Stomach (tissue), 8 donors: ENCODE measurements at regions not wholly inside any gene's neighbourhood (a gene's known extent, or its start where the extent isn't known, plus 50 kb on each side); places are given as distances from the start of the nearest gene placed in this dataset.

ENCODE experiments used
- DNase-seq, 2 donors: peaks; one replicate each; pipeline versions ENCODE4 v3.0.0 to v3.0.0-alpha.2; 2013 to 2019
- H3K27ac ChIP-seq, 5 donors: fragments of 200-600 bp in 4 of 5; sonication (generic) in 4 of 5; one replicate each; pipeline ENCODE4 v1.5.1; 2013 to 2019; ENCODE audit warnings: mild to moderate bottlenecking in 1 of 5, moderate library complexity in 1 of 5
- H3K27me3 ChIP-seq, 3 donors: fragments of 200-600 bp; sonication (generic); one replicate each; pipeline ENCODE4 v1.5.1; 2017 to 2019; ENCODE audit warnings: mixed run types in 1 of 3
- H3K36me3 ChIP-seq, 4 donors: fragments of 200-600 bp; sonication (generic); 1 replicate in 3 of 4; 2 replicates in 1 of 4; pipeline ENCODE4 v1.5.1; 2016 to 2019
- H3K4me1 ChIP-seq, 4 donors: fragments of 200-600 bp; sonication (generic); one replicate each; pipeline ENCODE4 v1.5.1; 2016 to 2019
- H3K4me3 ChIP-seq, 4 donors: fragments of 200-600 bp; sonication (generic) in 3 of 4; one replicate each; pipeline ENCODE4 v1.5.1; 2016 to 2019; ENCODE audit warnings: mild to moderate bottlenecking in 1 of 4
- H3K9me3 ChIP-seq, 4 donors: fragments of 200-600 bp; sonication (generic); one replicate each; pipeline ENCODE4 v1.5.1; 2016 to 2019
- CTCF ChIP-seq, 7 experiments: fragments of 450-650 bp in 4 of 7; fragments of 200-600 bp in 3 of 7; sonication (generic) in 3 of 7; IDR thresholded peaks; one replicate each; pipeline ENCODE4 v1.5.1; 2016 to 2019; ENCODE audit warnings: antibody characterized with exemption in 7 of 7, control low read depth in 2 of 7, mild to moderate bottlenecking in 1 of 7
- EP300 ChIP-seq: sonication (generic); formaldehyde crosslinking; IDR thresholded peaks from one replicate; pipeline ENCODE4 v1.6.1; 2017; ENCODE audit warnings: antibody characterized with exemption
- POLR2A ChIP-seq, 4 donors: fragments of 450-650 bp; IDR thresholded peaks; one replicate each; pipeline ENCODE4 v1.6.1; 2016; ENCODE audit warnings: antibody characterized with exemption in 4 of 4, control low read depth in 2 of 4, mild to moderate bottlenecking in 1 of 4, moderate library complexity in 1 of 4
- POLR2AphosphoS5 ChIP-seq, 3 donors: sonication (generic); formaldehyde crosslinking; IDR thresholded peaks; one replicate each; pipeline ENCODE4 v1.6.1; 2016; ENCODE audit warnings: antibody characterized with exemption in 3 of 3
- WGBS, 5 donors: extraction: QIAGEN DNeasy Blood & Tissue Kit in 3 of 5; methylation state at CpG; one replicate each; pipeline versions ENCODE4 v1.1.5 to v1.1.7; 2013 to 2018; 5-methylcytosine and 5-hydroxymethylcytosine counted together
- intact Hi-C: fragments of 100-400 bp; cut with DNase I; formaldehyde crosslinking; loops from one replicate; pipeline ENCODE4 v1.15.1; 2023; ENCODE audit warnings: low total_unique reads
- donor health status: healthy with polysubstance abuse.
- donor health status: Bipolar disorder and iron deficiency.
- donor health status: healthy.

- Histone ChIP-seq H3K4me1 (peaks cover 0 to 6% (median 3%) of the 10 kb centered on the region in 4 donors), H3K27ac (no peak overlapping the region), H3K4me3 (no peak overlapping the region), H3K9me3 (no peaks in the 10 kb centered on the region), H3K36me3 (no peaks in the 10 kb centered on the region), H3K27me3 (no peaks in the 10 kb centered on the region)
- WGBS, 5 donors: 4 to 13% (median 6%) methylated on average over 5 of the region's 5 CpGs
- intact Hi-C loops: no loop called here
- TF ChIP-seq CTCF (IDR thresholded peaks at IDR 0.05): peak in 5 of 7 experiments; percentile 56 to 82 (median 69)
- TF ChIP-seq POLR2A (IDR thresholded peaks at IDR 0.05): no peak
- TF ChIP-seq POLR2AphosphoS5 (IDR thresholded peaks at IDR 0.05): peak in 1 of 3 donors; percentile 45
- TF ChIP-seq EP300: no peak
- peak in 1 of 2 donors; percentile 80 for DNase-seq
These were observed 118.5 kb downstream of the BTC start for GRCh38 chr4:74675673-74676279.

DNA sequence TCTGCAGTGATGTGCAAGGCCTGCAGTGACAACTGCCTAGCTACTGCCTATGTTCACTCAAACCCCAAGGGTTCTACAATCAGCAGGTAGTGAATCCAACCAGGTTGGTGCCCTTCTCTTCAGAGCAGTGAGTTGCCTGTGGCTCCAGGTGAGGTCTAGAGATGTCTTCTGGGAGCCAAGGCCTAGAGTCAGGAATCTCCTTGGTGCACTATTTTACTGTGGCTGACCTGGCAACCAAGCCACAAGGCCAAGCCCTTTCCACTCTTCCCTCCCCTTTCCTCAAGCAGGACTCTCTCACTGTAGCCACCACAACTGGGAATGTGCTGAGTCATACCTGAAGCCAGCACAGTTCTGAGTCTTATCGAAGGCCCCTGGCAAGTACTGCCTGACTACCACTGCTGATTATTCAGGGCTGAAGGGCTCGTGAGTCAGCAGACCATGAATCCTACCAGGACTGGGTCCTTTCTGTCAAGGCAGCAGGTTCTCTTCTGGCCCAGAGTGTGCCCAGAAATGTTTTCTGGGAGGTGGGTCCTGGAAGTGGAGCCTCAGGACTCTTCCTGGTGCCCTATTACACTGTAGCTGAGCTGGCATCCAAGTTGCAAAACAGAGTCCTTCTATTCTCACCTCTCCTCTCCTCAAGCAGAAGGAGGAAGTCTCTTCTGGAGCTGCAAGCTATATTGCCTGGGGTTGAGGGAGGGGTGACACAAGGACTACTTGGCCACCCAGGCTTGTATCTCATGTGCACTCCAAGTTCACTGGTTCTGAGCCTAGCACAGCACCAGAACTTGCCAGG, 111.6 kb downstream of the BTC start:
- Histone ChIP-seq H3K9me3 (no peaks in the 10 kb centered on the region), H3K4me1 (peaks cover 0 to 10% (median 8%) of the 10 kb centered on the region in 4 donors), H3K27me3 (no peaks in the 10 kb centered on the region), H3K36me3 (no peaks in the 10 kb centered on the region), H3K27ac (peak overlapping the region in 3 of 5 donors; percentile 13 to 57 (median 40)), H3K4me3 (no peak overlapping the region)
- DNase-seq: peak; percentile 70 to 76
- intact Hi-C loops: no loop called here
- TF ChIP-seq POLR2AphosphoS5 (IDR thresholded peaks at IDR 0.05): peak in 2 of 3 donors; percentile 30 to 78
- no peak for TF ChIP-seq POLR2A (IDR thresholded peaks at IDR 0.05)
- no peak for TF ChIP-seq EP300
- 21 to 41% (median 27%) methylated on average over 2 of the region's 2 CpGs for WGBS, 5 donors

DNA sequence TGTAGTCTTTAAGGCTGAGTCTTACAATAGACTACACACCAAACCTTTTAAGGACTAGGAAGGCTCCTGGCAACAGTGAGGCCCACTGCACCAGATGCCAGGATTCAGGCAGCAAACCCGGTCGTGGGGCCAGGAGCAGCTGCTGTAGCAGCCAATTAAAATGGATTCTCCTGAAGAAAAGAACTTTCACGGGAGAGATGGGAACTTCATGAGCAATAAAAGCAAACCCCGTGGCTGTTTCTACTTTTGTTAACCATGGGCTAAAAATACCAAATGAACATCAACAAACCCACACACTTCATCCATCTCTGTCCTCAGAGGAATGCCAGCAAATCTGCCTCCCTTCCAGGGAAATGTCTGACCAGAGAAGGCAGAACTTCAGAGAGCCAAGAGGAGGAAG, 101.4 kb downstream of the BTC start:
- H3K27ac ChIP-seq: peak overlapping the region in 2 of 5 donors; percentile 57 to 61
- H3K9me3 ChIP-seq: no peaks in the 10 kb centered on the region
- H3K4me1 ChIP-seq: peaks cover 0 to 4% (median 0%) of the 10 kb centered on the region in 4 donors
- intact Hi-C loops: no loop called here
- WGBS, 5 donors: 32 to 49% (median 42%) methylated on average over 4 of the region's 4 CpGs
- DNase-seq: peak in 1 of 2 donors; percentile 46
- no peaks in the 10 kb centered on the region for H3K36me3 ChIP-seq
- no peak overlapping the region for H3K4me3 ChIP-seq
- no peaks in the 10 kb centered on the region for H3K27me3 ChIP-seq
- TF ChIP-seq POLR2AphosphoS5 (IDR thresholded peaks at IDR 0.05): peak in 1 of 3 donors; percentile 13
- no peak for TF ChIP-seq CTCF (IDR thresholded peaks at IDR 0.05)
